Suprapubic skin (tissue), 4 donors: ENCODE measurements at regions not wholly inside any gene's neighbourhood (a gene's known extent, or its start where the extent isn't known, plus 50 kb on each side); places are given as distances from the start of the nearest gene placed in this dataset.

Experiments used
- DNase-seq, 2 donors: peaks; one replicate each; pipeline ENCODE4 v3.0.0-alpha.2; 2019; ENCODE audit warnings: low spot score in 2 of 2
- H3K27ac ChIP-seq: fragments of 200-600 bp; sonication (generic); one replicate; pipeline ENCODE4 v1.5.1; 2019
- H3K27me3 ChIP-seq: fragments of 200-600 bp; sonication (generic); one replicate; pipeline ENCODE4 v1.5.1; 2019
- H3K36me3 ChIP-seq: fragments of 200-600 bp; sonication (generic); one replicate; pipeline ENCODE4 v1.5.1; 2019
- H3K4me1 ChIP-seq: fragments of 200-600 bp; sonication (generic); one replicate; pipeline ENCODE4 v1.5.1; 2019
- H3K4me3 ChIP-seq: fragments of 200-600 bp; sonication (generic); one replicate; pipeline ENCODE4 v1.5.1; 2019; ENCODE audit warnings: mild to moderate bottlenecking
- H3K9me3 ChIP-seq: fragments of 200-600 bp; sonication (generic); one replicate; pipeline ENCODE4 v1.5.1; 2019
- EP300 ChIP-seq: sonication (generic); formaldehyde crosslinking; IDR thresholded peaks from one replicate; pipeline ENCODE4 v1.6.1; 2017; ENCODE audit warnings: antibody characterized with exemption
- POLR2A ChIP-seq, 2 donors: fragments of 450-650 bp; IDR thresholded peaks; one replicate each; pipeline ENCODE4 v1.6.1; 2017; ENCODE audit warnings: antibody characterized with exemption in 2 of 2, mild to moderate bottlenecking in 2 of 2, moderate library complexity in 2 of 2
- POLR2AphosphoS5 ChIP-seq, 3 donors: sonication (generic); formaldehyde crosslinking; IDR thresholded peaks; one replicate each; pipeline ENCODE4 v1.6.1; 2017; ENCODE audit warnings: antibody characterized with exemption in 3 of 3
- WGBS: methylation state at CpG from one replicate; pipeline ENCODE4 v1.1.5; 2018; 5-methylcytosine and 5-hydroxymethylcytosine counted together
- TF ChIP-seq, protein P1 (sequence below), 2 donors: fragments of 200-600 bp in 1 of 2; fragments of 450-650 bp in 1 of 2; sonication (generic) in 1 of 2; IDR thresholded peaks; one replicate each; pipeline ENCODE4 v1.5.1; 2016 to 2019; ENCODE audit warnings: antibody characterized with exemption in 2 of 2, mild to moderate bottlenecking in 1 of 2, moderate library complexity in 1 of 2

DNA sequence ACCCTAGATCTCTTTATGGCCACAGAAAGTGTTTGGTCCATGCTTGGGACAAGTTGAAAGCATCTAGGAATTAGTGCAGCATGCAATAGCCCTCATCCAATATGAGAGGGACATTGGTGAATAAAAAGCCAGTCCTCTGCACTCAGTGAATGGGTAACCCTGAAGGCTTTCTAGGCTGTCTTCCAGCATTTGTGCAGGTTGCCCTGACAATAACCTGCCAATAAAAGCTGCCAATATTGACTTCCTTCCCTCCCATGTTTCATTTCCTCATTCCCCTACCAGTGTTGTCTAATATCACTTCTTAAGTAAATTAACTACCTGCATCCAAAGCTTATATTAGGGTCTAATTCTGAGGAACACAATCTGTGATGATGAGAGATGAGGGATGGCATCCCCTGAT lies 563.6 kb upstream of the NEGR1 start:
- TF ChIP-seq POLR2A (IDR thresholded peaks at IDR 0.05), result no peak
- TF ChIP-seq, protein P1, sequence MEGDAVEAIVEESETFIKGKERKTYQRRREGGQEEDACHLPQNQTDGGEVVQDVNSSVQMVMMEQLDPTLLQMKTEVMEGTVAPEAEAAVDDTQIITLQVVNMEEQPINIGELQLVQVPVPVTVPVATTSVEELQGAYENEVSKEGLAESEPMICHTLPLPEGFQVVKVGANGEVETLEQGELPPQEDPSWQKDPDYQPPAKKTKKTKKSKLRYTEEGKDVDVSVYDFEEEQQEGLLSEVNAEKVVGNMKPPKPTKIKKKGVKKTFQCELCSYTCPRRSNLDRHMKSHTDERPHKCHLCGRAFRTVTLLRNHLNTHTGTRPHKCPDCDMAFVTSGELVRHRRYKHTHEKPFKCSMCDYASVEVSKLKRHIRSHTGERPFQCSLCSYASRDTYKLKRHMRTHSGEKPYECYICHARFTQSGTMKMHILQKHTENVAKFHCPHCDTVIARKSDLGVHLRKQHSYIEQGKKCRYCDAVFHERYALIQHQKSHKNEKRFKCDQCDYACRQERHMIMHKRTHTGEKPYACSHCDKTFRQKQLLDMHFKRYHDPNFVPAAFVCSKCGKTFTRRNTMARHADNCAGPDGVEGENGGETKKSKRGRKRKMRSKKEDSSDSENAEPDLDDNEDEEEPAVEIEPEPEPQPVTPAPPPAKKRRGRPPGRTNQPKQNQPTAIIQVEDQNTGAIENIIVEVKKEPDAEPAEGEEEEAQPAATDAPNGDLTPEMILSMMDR (IDR thresholded peaks at IDR 0.05), result no peak
- no peak for TF ChIP-seq EP300
- no peak for DNase-seq
- H3K27ac ChIP-seq, result no peak overlapping the region
- H3K27me3 ChIP-seq, result no peaks in the 10 kb centered on the region
- no peaks in the 10 kb centered on the region for H3K9me3 ChIP-seq
- no peaks in the 10 kb centered on the region for H3K4me1 ChIP-seq
- no peak overlapping the region for H3K4me3 ChIP-seq
- no peaks in the 10 kb centered on the region for H3K36me3 ChIP-seq

DNA sequence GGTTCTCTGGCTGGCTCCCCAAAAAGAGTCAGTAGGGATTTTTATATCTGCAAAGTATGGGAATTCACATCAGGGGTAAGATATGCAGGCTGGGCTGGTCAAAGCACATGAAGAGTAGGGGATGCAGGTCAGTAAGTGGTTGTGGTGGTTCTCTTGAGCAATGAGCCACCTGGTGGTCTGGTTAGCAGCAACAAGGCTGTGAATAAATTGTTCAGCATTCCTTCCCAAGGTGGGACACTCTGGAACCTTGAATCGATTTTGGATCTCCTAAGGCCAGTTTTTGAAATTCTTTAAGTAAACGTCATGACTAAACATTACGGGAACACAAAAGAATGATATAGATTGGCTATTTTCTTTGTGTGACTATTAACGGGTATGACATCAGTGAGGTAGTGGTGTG lies 563.0 kb upstream of the NEGR1 start:
- Histone ChIP-seq H3K27me3 (no peaks in the 10 kb centered on the region), H3K4me3 (no peak overlapping the region), H3K36me3 (no peaks in the 10 kb centered on the region), H3K4me1 (no peaks in the 10 kb centered on the region), H3K27ac (no peak overlapping the region), H3K9me3 (no peaks in the 10 kb centered on the region)
- DNase-seq, result no peak
- WGBS, result 79% methylated on average over 4 of the region's 4 CpGs
- no peak for TF ChIP-seq POLR2AphosphoS5 (IDR thresholded peaks at IDR 0.05)

DNA sequence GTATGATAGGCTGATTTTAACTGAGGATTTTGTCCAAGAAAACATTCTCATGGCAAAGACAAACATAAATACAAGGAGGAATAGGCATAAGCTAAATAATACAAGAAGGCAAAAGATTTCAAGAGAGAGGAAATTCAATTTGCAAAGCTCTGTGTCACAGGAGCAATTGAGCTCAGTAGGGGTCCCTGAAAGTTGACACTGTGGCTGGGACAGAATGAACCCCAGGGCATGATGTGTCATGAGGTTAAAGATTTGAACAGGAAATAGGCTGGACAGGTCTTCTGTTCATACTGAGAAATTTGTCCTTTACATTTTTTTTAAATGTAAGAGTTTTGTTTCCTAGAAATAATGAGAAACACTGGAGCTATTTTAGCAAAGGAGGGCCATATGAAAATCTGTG lies 555.4 kb upstream of the NEGR1 start:
- DNase-seq, result no peak
- no peak overlapping the region for H3K4me3 ChIP-seq
- H3K4me1 ChIP-seq, result no peaks in the 10 kb centered on the region
- TF ChIP-seq POLR2A (IDR thresholded peaks at IDR 0.05) (no peak), EP300 (no peak), POLR2AphosphoS5 (IDR thresholded peaks at IDR 0.05) (no peak)
- TF ChIP-seq, protein P1 (IDR thresholded peaks at IDR 0.05), result no peak
- no peaks in the 10 kb centered on the region for H3K27me3 ChIP-seq
- H3K27ac ChIP-seq, result no peak overlapping the region
- peaks cover 7% of the 10 kb centered on the region for H3K9me3 ChIP-seq
- no peaks in the 10 kb centered on the region for H3K36me3 ChIP-seq

DNA sequence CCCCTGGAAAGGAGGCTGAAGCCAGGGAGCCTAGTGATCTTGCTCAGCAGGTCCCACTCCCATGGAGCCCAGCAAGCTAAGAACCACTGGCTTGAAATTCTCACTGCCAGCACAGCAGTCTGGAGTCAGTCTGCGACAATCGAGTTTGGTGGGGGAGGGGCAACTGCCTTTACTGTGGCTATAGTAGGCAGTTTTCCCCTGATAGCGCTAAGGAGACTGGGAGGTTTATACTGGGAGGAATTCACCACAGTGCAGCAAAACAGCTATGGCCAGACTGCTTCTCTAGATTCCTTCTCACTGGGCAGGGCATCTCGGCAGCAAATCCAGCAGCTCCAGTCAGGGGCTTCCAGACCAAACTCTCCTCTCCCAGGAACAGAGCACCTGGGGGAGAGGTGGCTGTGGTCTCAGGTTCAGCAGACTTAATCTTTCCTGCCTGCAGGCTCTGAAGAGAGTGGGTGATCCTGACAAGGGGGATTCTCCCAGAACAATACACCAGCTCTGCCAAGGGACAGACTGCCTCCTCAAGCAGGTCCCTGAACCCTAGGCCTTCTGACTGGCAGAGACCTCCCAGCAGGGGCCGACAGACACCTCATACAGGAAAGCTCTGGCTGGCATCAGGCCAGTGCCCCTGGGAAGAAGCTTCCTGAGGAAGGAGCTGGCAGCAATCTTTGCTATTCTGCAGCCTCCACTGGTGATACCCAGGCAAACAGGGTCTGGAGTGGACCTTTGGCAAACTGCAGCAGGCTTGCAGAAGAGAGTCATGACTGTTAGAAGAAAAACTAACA lies 548.5 kb upstream of the NEGR1 start:
- H3K27me3 ChIP-seq, result no peaks in the 10 kb centered on the region
- WGBS, result 83% methylated on average over 4 of the region's 5 CpGs
- H3K4me1 ChIP-seq, result no peaks in the 10 kb centered on the region
- no peaks in the 10 kb centered on the region for H3K36me3 ChIP-seq
- no peak overlapping the region for H3K4me3 ChIP-seq
- no peak overlapping the region for H3K27ac ChIP-seq
- peaks cover 15% of the 10 kb centered on the region for H3K9me3 ChIP-seq
- no peak for TF ChIP-seq POLR2A (IDR thresholded peaks at IDR 0.05)
- TF ChIP-seq EP300, result no peak
- no peak for TF ChIP-seq POLR2AphosphoS5 (IDR thresholded peaks at IDR 0.05)
- TF ChIP-seq, protein P1 (IDR thresholded peaks at IDR 0.05), result no peak
- no peak for DNase-seq

DNA sequence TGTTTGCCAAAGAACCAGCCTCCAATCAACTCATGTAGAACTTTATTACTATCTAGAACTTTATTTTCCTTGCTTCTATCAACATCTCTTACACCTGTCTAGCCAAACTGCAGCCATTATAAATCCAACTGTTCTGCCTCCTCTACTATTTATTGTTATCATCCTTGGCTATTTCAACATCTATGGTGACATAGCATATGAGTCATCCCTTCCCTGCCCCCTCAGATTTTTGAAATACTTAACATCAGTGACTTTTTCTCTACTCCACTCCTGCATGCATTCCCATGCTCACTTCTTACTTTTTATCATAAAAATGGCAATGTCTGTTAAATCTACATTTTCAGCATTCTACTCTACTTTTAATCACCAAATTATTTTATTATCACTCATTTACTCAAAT lies 544.9 kb upstream of the NEGR1 start:
- no peak overlapping the region for H3K4me3 ChIP-seq
- no peak for DNase-seq
- no peaks in the 10 kb centered on the region for H3K4me1 ChIP-seq
- H3K27ac ChIP-seq, result no peak overlapping the region
- no peak for TF ChIP-seq POLR2AphosphoS5 (IDR thresholded peaks at IDR 0.05)
- TF ChIP-seq, protein P1 (IDR thresholded peaks at IDR 0.05), result no peak
- no peak for TF ChIP-seq EP300
- no peak for TF ChIP-seq POLR2A (IDR thresholded peaks at IDR 0.05)
- peaks cover 12% of the 10 kb centered on the region for H3K9me3 ChIP-seq
- no peaks in the 10 kb centered on the region for H3K36me3 ChIP-seq
- H3K27me3 ChIP-seq, result no peaks in the 10 kb centered on the region

DNA sequence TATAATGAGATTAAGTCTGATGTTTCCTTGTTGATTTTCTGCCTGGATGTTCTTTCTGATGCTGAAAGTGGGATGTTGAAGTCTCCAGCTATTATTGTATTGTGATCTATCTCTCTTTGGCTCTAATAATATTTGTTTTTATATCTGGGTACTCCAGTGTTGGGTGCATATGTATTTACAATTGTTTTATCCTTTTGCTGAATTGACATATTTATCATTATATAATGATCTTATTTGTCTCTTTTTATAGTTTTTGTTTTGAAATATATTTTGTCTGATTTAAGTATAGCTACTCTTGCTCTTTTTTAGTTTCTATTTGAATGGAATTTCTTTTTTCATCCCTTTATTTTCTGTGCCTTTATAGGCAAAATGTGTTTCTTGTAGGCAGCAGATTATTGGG lies 522.2 kb upstream of the NEGR1 start:
- no peaks in the 10 kb centered on the region for H3K9me3 ChIP-seq
- H3K36me3 ChIP-seq, result no peaks in the 10 kb centered on the region
- no peaks in the 10 kb centered on the region for H3K27me3 ChIP-seq
- no peak for DNase-seq
- H3K4me1 ChIP-seq, result no peaks in the 10 kb centered on the region
- H3K27ac ChIP-seq, result no peak overlapping the region
- no peak for TF ChIP-seq POLR2A (IDR thresholded peaks at IDR 0.05)
- TF ChIP-seq, protein P1 (IDR thresholded peaks at IDR 0.05), result no peak
- no peak for TF ChIP-seq POLR2AphosphoS5 (IDR thresholded peaks at IDR 0.05)
- no peak for TF ChIP-seq EP300
- H3K4me3 ChIP-seq, result no peak overlapping the region
